K562 (cell line): ENCODE measurements at regions not wholly inside any gene's neighbourhood (a gene's known extent, or its start where the extent isn't known, plus 50 kb on each side); places are given as distances from the start of the nearest gene placed in this dataset.

Experiments
- ATAC-seq: fragments of 200-7000 bp; cut with Tn5 transposase; 3 replicates; pipeline ENCODE4 v1.9.1; 2020; ENCODE audit warnings: moderate library complexity
- BruUV-seq: library from RNA; stranded (reverse); fragments of 400-500 nt; replicated peaks from 2 replicates; lab custom pipeline; 2021; lab: Mats Ljungman, UMichigan
- CTCF ChIA-PET: fragments of 300-600 bp; formaldehyde crosslinking; extraction: SDS; loops from one replicate; lab custom pipeline; 2021; ENCODE audit warnings: low intra/inter-chr PET ratio; lab: Yijun Ruan, JAX
- POLR2A ChIA-PET: fragments of 300-600, 350-650 bp; sonication (Branson Sonifier 250); formaldehyde crosslinking; extraction: SDS; loops from one replicate; lab custom pipeline; 2021; ENCODE audit warnings: antibody characterized with exemption, inconsistent platforms; lab: Yijun Ruan, JAX
- DNase-seq, 4 experiments: peaks; one replicate each; pipeline versions ENCODE4 v3.0.0 to v3.0.0-alpha.2; 2011 to 2018; ENCODE audit warnings: low spot score in 3 of 4, mixed read lengths in 3 of 4; ENCODE audit errors: extremely low read depth in 1 of 4
- FAIRE-seq: peaks from 2 replicates; lab custom pipeline; 2011; peaks lifted over from hg19 to GRCh38; lab: Jason Lieb, UNC
- H2AFZ ChIP-seq: 2 replicates; pipeline ENCODE4 v1.6.0; 2011; ENCODE audit warnings: low read depth, low read length, control low read depth, inconsistent platforms
- H3K27ac ChIP-seq: fragments of 200-600 bp; 3 replicates; pipeline ENCODE4 v1.8.0; 2011; ENCODE audit warnings: low read depth, mild to moderate bottlenecking, control low read depth, inconsistent platforms, low read length, moderate library complexity, mixed read lengths; ENCODE audit errors: extremely low read depth
- H3K27me3 ChIP-seq, 2 experiments: fragments of 300-600 bp in 1 of 2; 2 replicates in 1 of 2; 3 replicates in 1 of 2; pipeline versions ENCODE4 v1.6.0 to v1.8.0; 2011; ENCODE audit warnings: inconsistent platforms in 2 of 2, low read length in 2 of 2, mild to moderate bottlenecking in 1 of 2, mixed read lengths in 1 of 2, moderate library complexity in 1 of 2; ENCODE audit not compliant: control insufficient read depth in 2 of 2, insufficient read depth in 2 of 2
- H3K36me3 ChIP-seq: fragments of 300-600 bp; 3 replicates; pipeline ENCODE4 v1.8.0; 2011; ENCODE audit warnings: mild to moderate bottlenecking, low read length, inconsistent platforms; ENCODE audit not compliant: control insufficient read depth, insufficient read depth
- H3K4me1 ChIP-seq, 2 experiments: fragments of 200-600 bp in 1 of 2; replicated peaks in 1 of 2; 2 replicates in 1 of 2; 3 replicates in 1 of 2; pipeline versions ENCODE4 v1.5.1 to v1.8.0; 2011; ENCODE audit warnings: inconsistent platforms in 2 of 2, low read length in 2 of 2, mild to moderate bottlenecking in 1 of 2, mixed read lengths in 1 of 2, moderate library complexity in 1 of 2; ENCODE audit not compliant: control insufficient read depth in 2 of 2, insufficient read depth in 2 of 2
- H3K4me2 ChIP-seq: 2 replicates; pipeline ENCODE4 v1.6.1; 2011; ENCODE audit warnings: low read length, control low read depth, inconsistent platforms, mixed read lengths; ENCODE audit not compliant: insufficient read depth
- H3K4me3 ChIP-seq: fragments of 200-600 bp; sonication (generic), shearing (Covaris generic); 2 replicates; pipeline ENCODE4 v1.5.1; 2016; ENCODE audit warnings: control low read depth, inconsistent platforms
- H3K79me2 ChIP-seq: fragments of 200-600 bp; 3 replicates; pipeline ENCODE4 v1.8.0; 2011; ENCODE audit warnings: low read length, inconsistent platforms; ENCODE audit not compliant: control insufficient read depth, insufficient read depth
- H3K9ac ChIP-seq, 2 experiments: 2 replicates each; pipeline versions ENCODE4 v1.6.0 to v1.6.1; 2011; ENCODE audit warnings: low read depth in 2 of 2, low read length in 2 of 2, control low read depth in 1 of 2, inconsistent platforms in 1 of 2, mild to moderate bottlenecking in 1 of 2, mixed read lengths in 1 of 2; ENCODE audit not compliant: insufficient read depth in 1 of 2
- H3K9me1 ChIP-seq: one replicate; pipeline ENCODE4 v1.6.0; 2011; ENCODE audit warnings: inconsistent platforms, mild to moderate bottlenecking, low read length, moderate library complexity; ENCODE audit not compliant: control insufficient read depth, insufficient read depth
- H3K9me3 ChIP-seq: replicated peaks from 2 replicates; pipeline ENCODE4 v1.5.1; 2011; ENCODE audit warnings: low read depth, low read length, inconsistent platforms; ENCODE audit not compliant: control insufficient read depth, insufficient read depth
- H4K20me1 ChIP-seq: replicated peaks from 2 replicates; pipeline ENCODE4 v1.6.1; 2011; ENCODE audit warnings: low read length, inconsistent platforms, mixed read lengths; ENCODE audit not compliant: control insufficient read depth, insufficient read depth
- CBFB ChIP-seq: sonication (generic); formaldehyde crosslinking; IDR thresholded peaks from 2 replicates; pipeline ENCODE4 v1.4.0; 2020; ENCODE audit warnings: mild to moderate bottlenecking, missing genetic modification reagents
- DACH1 ChIP-seq: fragments of 450-650 bp; IDR thresholded peaks from 2 replicates; pipeline ENCODE4 v1.6.1; 2018; ENCODE audit not compliant: partially characterized antibody
- MAFF ChIP-seq: IDR thresholded peaks from 2 replicates; pipeline ENCODE4 v1.6.1; 2012; ENCODE audit warnings: low read length, improper control_type of control experiment
- MAFG ChIP-seq: fragments of 450-650 bp; conservative IDR thresholded peaks from 2 replicates; pipeline ENCODE4 v1.6.1; 2016; ENCODE audit warnings: missing genetic modification characterization, missing compliant biosample characterization
- MAFK ChIP-seq: IDR thresholded peaks from 2 replicates; pipeline ENCODE4 v1.6.1; 2011; ENCODE audit warnings: low read length, improper control_type of control experiment
- MBD2 ChIP-seq: sonication (generic); IDR thresholded peaks from 2 replicates; pipeline ENCODE4 v1.6.1; 2016; ENCODE audit warnings: low read depth, borderline replicate concordance
- SP1 ChIP-seq: sonication (generic); formaldehyde crosslinking; IDR thresholded peaks from 2 replicates; pipeline ENCODE4 v1.8.1; 2022; ENCODE audit warnings: mild to moderate bottlenecking, missing genetic modification reagents
- SREBF1 ChIP-seq: fragments of 150-350 bp; IDR thresholded peaks from 2 replicates; pipeline ENCODE4 v1.6.1; 2014; ENCODE audit warnings: antibody characterized with exemption, low read depth, low read length, borderline replicate concordance
- THRA ChIP-seq: fragments of 450-650 bp; IDR thresholded peaks from 2 replicates; pipeline ENCODE4 v1.6.1; 2017; ENCODE audit warnings: mild to moderate bottlenecking, moderate library complexity
- ZNF165 ChIP-seq: fragments of 250-450 bp; sonication (Bioruptor Pico); IDR thresholded peaks from 2 replicates; pipeline ENCODE4 v1.4.0; 2020; ENCODE audit warnings: borderline replicate concordance
- ZNF232 ChIP-seq: sonication (generic); formaldehyde crosslinking; IDR thresholded peaks from 2 replicates; pipeline ENCODE4 v1.8.0; 2022; ENCODE audit warnings: mild to moderate bottlenecking, missing genetic modification reagents
- ZNF316 ChIP-seq: fragments of 450-650 bp; IDR thresholded peaks from 2 replicates; pipeline ENCODE4 v1.6.1; 2016
- WGBS: fragments of 100-300 bp; shearing (Covaris generic); methylation state at CpG from one replicate; pipeline ENCODE4 v1.1.6; 2016; ENCODE audit warnings: low coverage, mixed read lengths; ENCODE audit not compliant: insufficient coverage; ENCODE audit errors: missing lambda C conversion rate; 5-methylcytosine and 5-hydroxymethylcytosine counted together
- in situ Hi-C: fragments of 300-500 bp; cut with MboI; formaldehyde crosslinking; loops from 4 replicates; pipeline ENCODE4 v1.15.0; 2018; ENCODE audit warnings: inconsistent platforms, mixed read lengths
- intact Hi-C: fragments of 100-400 bp; cut with micrococcal nuclease; formaldehyde crosslinking; loops from 2 replicates; pipeline ENCODE4 v1.14.2; 2022
- TF ChIP-seq, protein P1 (sequence below): sonication (generic); formaldehyde crosslinking; IDR thresholded peaks from 2 replicates; pipeline ENCODE4 v1.9.0; 2022; ENCODE audit warnings: mild to moderate bottlenecking, missing genetic modification reagents
- TF ChIP-seq, protein P2 (sequence below): sonication (generic); formaldehyde crosslinking; IDR thresholded peaks from 2 replicates; pipeline ENCODE4 v1.8.0; 2022; ENCODE audit warnings: mild to moderate bottlenecking, missing genetic modification reagents

DNA sequence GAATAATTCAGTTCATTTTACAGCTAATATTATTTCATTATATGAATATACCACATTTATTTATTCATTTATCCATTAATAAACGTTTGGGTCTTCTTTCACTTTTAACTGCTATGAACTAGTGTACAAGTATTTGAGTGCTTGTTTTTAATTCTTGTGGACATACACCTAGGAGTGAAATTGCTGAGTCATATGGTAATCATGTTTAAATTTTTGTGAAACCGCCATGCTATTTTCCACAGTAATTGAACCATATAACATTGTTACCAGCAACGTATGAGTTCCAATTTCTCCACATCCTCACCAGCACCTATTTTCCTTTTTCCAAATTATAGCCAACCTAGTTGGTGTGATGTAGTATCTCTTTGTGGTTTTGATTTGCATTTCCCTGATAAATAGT, 388.2 kb downstream of the MAGEE1 start:
- no peak for DNase-seq
- Histone ChIP-seq H3K4me2 (no peak overlapping the region), H3K9me1 (no peaks in the 10 kb centered on the region), H3K9me3 (no peaks in the 10 kb centered on the region), H3K4me3 (no peak overlapping the region), H2AFZ (no peak overlapping the region), H3K36me3 (no peaks in the 10 kb centered on the region), H3K79me2 (no peaks in the 10 kb centered on the region), H3K27ac (no peak overlapping the region), H3K27me3 (no peaks in the 10 kb centered on the region), H4K20me1 (no peaks in the 10 kb centered on the region), H3K9ac (no peak overlapping the region), H3K4me1 (no peaks in the 10 kb centered on the region)
- TF ChIP-seq SREBF1 (no peak), CBFB (CRISPR knock-in tag) (no peak), SP1 (no peak), THRA (no peak), MAFK (peak; percentile 7; the same call in 1 of the 2 replicates), MAFF (peak; percentile 18; the same call in 1 of the 2 replicates), ZNF232 (no peak), DACH1 (no peak), ZNF165 (CRISPR knock-in tag) (no peak), ZNF316 (peak; percentile 23; the same call in 1 of the 2 replicates), MAFG (tag) (peak; percentile 36), MBD2 (no peak)
- TF ChIP-seq, protein P1, sequence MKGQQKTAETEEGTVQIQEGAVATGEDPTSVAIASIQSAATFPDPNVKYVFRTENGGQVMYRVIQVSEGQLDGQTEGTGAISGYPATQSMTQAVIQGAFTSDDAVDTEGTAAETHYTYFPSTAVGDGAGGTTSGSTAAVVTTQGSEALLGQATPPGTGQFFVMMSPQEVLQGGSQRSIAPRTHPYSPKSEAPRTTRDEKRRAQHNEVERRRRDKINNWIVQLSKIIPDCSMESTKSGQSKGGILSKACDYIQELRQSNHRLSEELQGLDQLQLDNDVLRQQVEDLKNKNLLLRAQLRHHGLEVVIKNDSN (CRISPR knock-in tag) = no peak
- TF ChIP-seq, protein P2, sequence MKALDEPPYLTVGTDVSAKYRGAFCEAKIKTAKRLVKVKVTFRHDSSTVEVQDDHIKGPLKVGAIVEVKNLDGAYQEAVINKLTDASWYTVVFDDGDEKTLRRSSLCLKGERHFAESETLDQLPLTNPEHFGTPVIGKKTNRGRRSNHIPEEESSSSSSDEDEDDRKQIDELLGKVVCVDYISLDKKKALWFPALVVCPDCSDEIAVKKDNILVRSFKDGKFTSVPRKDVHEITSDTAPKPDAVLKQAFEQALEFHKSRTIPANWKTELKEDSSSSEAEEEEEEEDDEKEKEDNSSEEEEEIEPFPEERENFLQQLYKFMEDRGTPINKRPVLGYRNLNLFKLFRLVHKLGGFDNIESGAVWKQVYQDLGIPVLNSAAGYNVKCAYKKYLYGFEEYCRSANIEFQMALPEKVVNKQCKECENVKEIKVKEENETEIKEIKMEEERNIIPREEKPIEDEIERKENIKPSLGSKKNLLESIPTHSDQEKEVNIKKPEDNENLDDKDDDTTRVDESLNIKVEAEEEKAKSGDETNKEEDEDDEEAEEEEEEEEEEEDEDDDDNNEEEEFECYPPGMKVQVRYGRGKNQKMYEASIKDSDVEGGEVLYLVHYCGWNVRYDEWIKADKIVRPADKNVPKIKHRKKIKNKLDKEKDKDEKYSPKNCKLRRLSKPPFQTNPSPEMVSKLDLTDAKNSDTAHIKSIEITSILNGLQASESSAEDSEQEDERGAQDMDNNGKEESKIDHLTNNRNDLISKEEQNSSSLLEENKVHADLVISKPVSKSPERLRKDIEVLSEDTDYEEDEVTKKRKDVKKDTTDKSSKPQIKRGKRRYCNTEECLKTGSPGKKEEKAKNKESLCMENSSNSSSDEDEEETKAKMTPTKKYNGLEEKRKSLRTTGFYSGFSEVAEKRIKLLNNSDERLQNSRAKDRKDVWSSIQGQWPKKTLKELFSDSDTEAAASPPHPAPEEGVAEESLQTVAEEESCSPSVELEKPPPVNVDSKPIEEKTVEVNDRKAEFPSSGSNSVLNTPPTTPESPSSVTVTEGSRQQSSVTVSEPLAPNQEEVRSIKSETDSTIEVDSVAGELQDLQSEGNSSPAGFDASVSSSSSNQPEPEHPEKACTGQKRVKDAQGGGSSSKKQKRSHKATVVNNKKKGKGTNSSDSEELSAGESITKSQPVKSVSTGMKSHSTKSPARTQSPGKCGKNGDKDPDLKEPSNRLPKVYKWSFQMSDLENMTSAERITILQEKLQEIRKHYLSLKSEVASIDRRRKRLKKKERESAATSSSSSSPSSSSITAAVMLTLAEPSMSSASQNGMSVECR (CRISPR knock-in tag) = no peak
- ATAC-seq = no peak
- WGBS = 8% methylated on average over 3 of the region's 3 CpGs
- POLR2A ChIA-PET = no interaction called here
- CTCF ChIA-PET = no interaction called here
- in situ Hi-C loops = no loop called here
- intact Hi-C loops = no loop called here
- no TSS peak for BruUV-seq
- no peak for FAIRE-seq
